ENCODE measurements at regions not wholly inside any gene's neighbourhood (a gene's known extent, or its start where the extent isn't known, plus 50 kb on each side); places are given as distances from the start of the nearest gene placed in this dataset.
"Not testable (repeated sequence)": the region's sequence is repeated elsewhere in the genome, so short reads cannot be mapped to it uniquely, and the experiment has no call there.

- H3K79me2 ChIP-seq (ENCODE audit: control insufficient read depth, insufficient read depth, low read length), result no peaks in the 10 kb centered on the region
- no peak overlapping the region for H3K27ac Mint-ChIP-seq
These were observed 131.6 kb upstream of the TAS2R1 start for GRCh38 chr5:9761706-9762105.

GRCh38 chr5:9752670-9753069, 122.5 kb upstream of the TAS2R1 start:
- H3K4me3 ChIP-seq (ENCODE audit: control extremely low read depth in 1 of 5, extremely low read depth in 1 of 5, insufficient read depth in 1 of 5, low read depth in 2 of 5, low read length in 4 of 5); H3K36me3 ChIP-seq (replicated peaks in 1 of 2; ENCODE audit: control extremely low read depth in 1 of 2, control insufficient read depth in 1 of 2, extremely low read depth in 1 of 2, insufficient read depth in 2 of 2, low read length in 1 of 2); H3K27me3 ChIP-seq (replicated peaks in 1 of 4; ENCODE audit: control extremely low read depth in 1 of 4, control insufficient read depth in 3 of 4, insufficient read depth in 4 of 4, low read length in 3 of 4); H3K27ac ChIP-seq (ENCODE audit: low read length in 2 of 2); H3K4me1 Mint-ChIP-seq; H3K9me3 ChIP-seq (ENCODE audit: control extremely low read depth in 1 of 3, control insufficient read depth in 2 of 3, insufficient read depth in 1 of 3, low read length in 2 of 3); intact Hi-C loops (cut with micrococcal nuclease); H3K79me2 ChIP-seq (ENCODE audit: control insufficient read depth, insufficient read depth, low read length); H4K20me1 ChIP-seq (ENCODE audit: control insufficient read depth, insufficient read depth, low read length, poor library complexity, severe bottlenecking); H3K9ac ChIP-seq (ENCODE audit: low read length); DNase-seq; H3K27me3 Mint-ChIP-seq; H3K4me3 Mint-ChIP-seq; H2AFZ ChIP-seq (ENCODE audit: insufficient read depth, low read depth, low read length, poor library complexity, severe bottlenecking); ATAC-seq (ENCODE audit: low read depth); H3K27ac Mint-ChIP-seq; H3K4me2 ChIP-seq (replicated peaks; ENCODE audit: low read depth, low read length, poor library complexity, severe bottlenecking); H3K4me1 ChIP-seq (ENCODE audit: control insufficient read depth in 2 of 2, insufficient read depth in 2 of 2, low read length in 2 of 2); CTCF ChIA-PET; H3K9me3 Mint-ChIP-seq (ENCODE audit: insufficient read depth); POLR2A ChIA-PET: not testable (repeated sequence)
- no CpG with 5 or more reads among the region's 5 CpGs for WGBS (ENCODE audit: insufficient coverage)

More at GRCh38 chr5:9761706-9762105, 131.6 kb upstream of the TAS2R1 start:
- POLR2A ChIA-PET, result no interaction called here
- no peaks in the 10 kb centered on the region for H4K20me1 ChIP-seq (ENCODE audit: control insufficient read depth, insufficient read depth, low read length, poor library complexity, severe bottlenecking)
- H3K4me2 ChIP-seq (replicated peaks; ENCODE audit: low read depth, low read length, poor library complexity, severe bottlenecking), result no peak overlapping the region
- intact Hi-C loops (cut with micrococcal nuclease), result no loop called here
- no peak overlapping the region for H3K4me3 Mint-ChIP-seq
- H3K9me3 Mint-ChIP-seq (ENCODE audit: insufficient read depth), result no peaks in the 10 kb centered on the region
- CTCF ChIA-PET, result no interaction called here
- no peak overlapping the region for H2AFZ ChIP-seq (ENCODE audit: insufficient read depth, low read depth, low read length, poor library complexity, severe bottlenecking)
- H3K27me3 Mint-ChIP-seq, result no peaks in the 10 kb centered on the region
- H3K9ac ChIP-seq (ENCODE audit: low read length), result no peak overlapping the region
- no peak overlapping the region for H3K4me3 ChIP-seq (ENCODE audit: control extremely low read depth in 1 of 5, extremely low read depth in 1 of 5, insufficient read depth in 1 of 5, low read depth in 2 of 5, low read length in 4 of 5)
- H3K4me1 Mint-ChIP-seq, result no peaks in the 10 kb centered on the region
- no peaks in the 10 kb centered on the region for H3K4me1 ChIP-seq (ENCODE audit: control insufficient read depth in 2 of 2, insufficient read depth in 2 of 2, low read length in 2 of 2)
- H3K27ac ChIP-seq (ENCODE audit: low read length in 2 of 2), result no peak overlapping the region
- ATAC-seq (ENCODE audit: low read depth), result no peak
- no peak for DNase-seq
- 64% methylated on average over 4 of the region's 4 CpGs for WGBS (ENCODE audit: insufficient coverage)
- TF ChIP-seq EZH2 (IDR thresholded peaks at IDR 0.05; ENCODE audit: borderline replicate concordance, insufficient read depth, low read depth, low read length, poor library complexity, severe bottlenecking), result no peak
- TF ChIP-seq CTCF (IDR thresholded peaks at IDR 0.05), result no peak
- no peaks in the 10 kb centered on the region for H3K27me3 ChIP-seq (replicated peaks in 1 of 4; ENCODE audit: control extremely low read depth in 1 of 4, control insufficient read depth in 3 of 4, insufficient read depth in 4 of 4, low read length in 3 of 4)
- H3K36me3 ChIP-seq (replicated peaks in 1 of 2; ENCODE audit: control extremely low read depth in 1 of 2, control insufficient read depth in 1 of 2, extremely low read depth in 1 of 2, insufficient read depth in 2 of 2, low read length in 1 of 2), result no peaks in the 10 kb centered on the region
- H3K9me3 ChIP-seq (ENCODE audit: control extremely low read depth in 1 of 3, control insufficient read depth in 2 of 3, insufficient read depth in 1 of 3, low read length in 2 of 3), result peaks cover 0 to 4% (median 0%) of the 10 kb centered on the region in 3 donors

Data from B cell (primary cell).